Endothelial cell of umbilical vein (primary cell): ENCODE measurements at regions not wholly inside any gene's neighbourhood (a gene's known extent, or its start where the extent isn't known, plus 50 kb on each side); places are given as distances from the start of the nearest gene placed in this dataset.

Source experiments
- BruUV-seq: library from RNA; stranded (reverse); fragments of 400-500 nt; replicated peaks from 2 replicates; lab custom pipeline; 2021; lab: Mats Ljungman, UMichigan
- CTCF ChIA-PET: fragments of 300-600, 350-600 bp; sonication (Branson Sonifier 250); formaldehyde crosslinking; loops from one replicate; lab custom pipeline; 2021; ENCODE audit warnings: antibody characterized with exemption, inconsistent platforms; lab: Charles Lee
- POLR2A ChIA-PET: fragments of 300-600, 350-600 bp; sonication (Branson Sonifier 250); formaldehyde crosslinking; loops from one replicate; lab custom pipeline; 2021; ENCODE audit warnings: antibody characterized with exemption, inconsistent platforms; lab: Charles Lee
- DNase-seq: peaks from one replicate; pipeline ENCODE4 v3.0.0-alpha.2; 2011; ENCODE audit warnings: low read depth, low spot score
- FAIRE-seq: peaks from 2 replicates; lab custom pipeline; 2011; peaks lifted over from hg19 to GRCh38; lab: Jason Lieb, UNC
- H2AFZ ChIP-seq: 2 replicates; pipeline ENCODE4 v1.6.0; 2012; ENCODE audit warnings: low read depth, low read length, control low read depth, inconsistent platforms
- H3K27ac ChIP-seq: 2 replicates; pipeline ENCODE4 v1.5.1; 2011; ENCODE audit warnings: low read depth, mild to moderate bottlenecking, control low read depth, low read length, moderate library complexity; ENCODE audit not compliant: insufficient read depth
- H3K27me3 ChIP-seq, 2 experiments: 2 replicates each; pipeline versions ENCODE4 v1.6.0 to v1.6.1; 2011; ENCODE audit warnings: low read length in 2 of 2, mixed read lengths in 1 of 2; ENCODE audit not compliant: control insufficient read depth in 2 of 2, insufficient read depth in 2 of 2
- H3K36me3 ChIP-seq, 2 experiments: 2 replicates in 1 of 2; 3 replicates in 1 of 2; pipeline ENCODE4 v1.5.1; 2011; ENCODE audit warnings: low read length in 2 of 2, mild to moderate bottlenecking in 1 of 2, moderate library complexity in 1 of 2; ENCODE audit not compliant: control insufficient read depth in 2 of 2, insufficient read depth in 2 of 2; ENCODE audit errors: extremely low read depth in 1 of 2
- H3K4me1 ChIP-seq: 3 replicates; pipeline ENCODE4 v1.5.1; 2011; ENCODE audit warnings: mild to moderate bottlenecking, low read length; ENCODE audit not compliant: control insufficient read depth, insufficient read depth; ENCODE audit errors: extremely low read depth
- H3K4me2 ChIP-seq: 2 replicates; pipeline ENCODE4 v1.6.1; 2011; ENCODE audit warnings: low read length, control low read depth, mixed read lengths; ENCODE audit not compliant: insufficient read depth
- H3K4me3 ChIP-seq, 3 experiments: fragments of 200-600 bp in 1 of 3; sonication (generic), shearing (Covaris generic) in 1 of 3; replicated peaks in 1 of 3; 2 replicates each; pipeline ENCODE4 v1.5.1; 2011 to 2016; ENCODE audit warnings: control low read depth in 3 of 3, low read length in 3 of 3, mild to moderate bottlenecking in 2 of 3, inconsistent platforms in 1 of 3, low read depth in 1 of 3, moderate library complexity in 1 of 3; ENCODE audit not compliant: insufficient read depth in 1 of 3
- H3K79me2 ChIP-seq: 2 replicates; pipeline ENCODE4 v1.6.0; 2012; ENCODE audit warnings: low read length, inconsistent platforms; ENCODE audit not compliant: control insufficient read depth, insufficient read depth
- H3K9ac ChIP-seq: replicated peaks from 2 replicates; pipeline ENCODE3; 2011; ENCODE audit warnings: low read length, control low read depth; ENCODE audit not compliant: insufficient read depth; ENCODE audit errors: extremely low read depth
- H3K9me1 ChIP-seq: replicated peaks from 3 replicates; pipeline ENCODE4 v1.6.0; 2011; ENCODE audit warnings: mild to moderate bottlenecking, low read length; ENCODE audit not compliant: control insufficient read depth, insufficient read depth; ENCODE audit errors: extremely low read depth
- H3K9me3 ChIP-seq: replicated peaks from 2 replicates; pipeline ENCODE4 v1.5.1; 2012; ENCODE audit warnings: low read length, inconsistent platforms; ENCODE audit not compliant: control insufficient read depth, insufficient read depth
- H4K20me1 ChIP-seq: replicated peaks from 2 replicates; pipeline ENCODE3; 2011; ENCODE audit warnings: mild to moderate bottlenecking, low read length; ENCODE audit not compliant: control insufficient read depth, insufficient read depth; ENCODE audit errors: extremely low read depth
- EZH2 ChIP-seq: IDR thresholded peaks from 2 replicates; pipeline ENCODE4 v1.6.1; 2012; ENCODE audit warnings: borderline replicate concordance, low read depth, mild to moderate bottlenecking, moderate library complexity, low read length, inconsistent platforms; ENCODE audit not compliant: severe bottlenecking
- GATA2 ChIP-seq: IDR thresholded peaks from 2 replicates; pipeline ENCODE4 v1.7.0; 2011; ENCODE audit warnings: low read depth, mild to moderate bottlenecking, moderate library complexity, mixed read lengths, low read length; ENCODE audit not compliant: insufficient read length, insufficient read depth
- MYC ChIP-seq: IDR thresholded peaks from one replicate; pipeline ENCODE4 v1.6.1; 2011; ENCODE audit warnings: mild to moderate bottlenecking, low read depth, low read length
- POLR2A ChIP-seq: IDR thresholded peaks from 2 replicates; pipeline ENCODE4 v1.6.1; 2012; ENCODE audit warnings: low read depth, mild to moderate bottlenecking, control low read depth, low read length
- POLR2AphosphoS5 ChIP-seq: IDR thresholded peaks from 2 replicates; pipeline ENCODE4 v1.6.1; 2012; ENCODE audit warnings: low read depth, mild to moderate bottlenecking, control low read depth, low read length, moderate library complexity; ENCODE audit not compliant: insufficient read depth
- dilution Hi-C: fragments of 300-500 bp; cut with MboI; formaldehyde crosslinking; loops from one replicate; pipeline ENCODE4 v1.15.0; 2019; ENCODE audit warnings: low sequenced_read_pairs; ENCODE audit not compliant: extremely low pct_ligation_motif_present
- intact Hi-C: fragments of 100-400 bp; cut with micrococcal nuclease; formaldehyde crosslinking; loops from one replicate; pipeline ENCODE4 v1.10.0; 2022
- TF ChIP-seq, protein P1 (sequence below): IDR thresholded peaks from 2 replicates; pipeline ENCODE4 v1.6.1; 2011; ENCODE audit not compliant: insufficient read depth, insufficient read length

DNA sequence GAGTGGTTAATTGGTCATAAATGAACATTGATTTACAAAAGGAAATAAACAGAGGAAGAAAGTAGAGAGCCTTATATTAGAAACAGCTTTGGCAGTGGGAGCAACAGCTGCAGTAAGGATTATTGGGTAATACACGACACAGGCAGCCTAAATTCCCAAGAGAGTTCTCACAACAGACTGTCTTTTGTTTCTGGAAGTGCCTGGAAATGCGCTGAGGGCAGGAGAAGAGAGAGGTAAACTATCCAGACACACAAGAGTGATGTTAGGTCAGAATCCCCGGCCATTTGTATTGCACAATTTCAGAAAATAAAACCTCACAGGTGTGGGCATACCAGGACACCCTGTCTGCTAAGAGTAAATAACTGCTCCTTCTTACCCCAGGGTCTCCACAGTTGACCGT is 450.4 kb upstream of the CTNND2 start:
- FAIRE-seq (no peak), DNase-seq (no peak)
- no peak overlapping the region for H3K4me2 ChIP-seq
- ChIA-PET CTCF (no interaction called here), POLR2A (no interaction called here)
- H4K20me1 ChIP-seq, result no peaks in the 10 kb centered on the region
- H3K4me1 ChIP-seq, result no peaks in the 10 kb centered on the region
- no peaks in the 10 kb centered on the region for H3K36me3 ChIP-seq
- no peaks in the 10 kb centered on the region for H3K79me2 ChIP-seq
- H3K27ac ChIP-seq, result no peak overlapping the region
- H3K27me3 ChIP-seq, result no peaks in the 10 kb centered on the region
- TF ChIP-seq POLR2A (no peak), MYC (no peak), GATA2 (no peak), EZH2 (no peak)
- H3K9me3 ChIP-seq, result peaks cover 3% of the 10 kb centered on the region
- dilution Hi-C loops (no loop called here), intact Hi-C loops (no loop called here)
- no peaks in the 10 kb centered on the region for H3K9me1 ChIP-seq
- no peak overlapping the region for H3K4me3 ChIP-seq
- H3K9ac ChIP-seq, result no peak overlapping the region
- no peak overlapping the region for H2AFZ ChIP-seq
- no TSS peak for BruUV-seq

GRCh38 chr5:12343558-12343957 is 439.3 kb upstream of the CTNND2 start:
- CTCF ChIA-PET, result no interaction called here
- H3K9ac ChIP-seq, result no peak overlapping the region
- TF ChIP-seq POLR2A, result no peak
- TF ChIP-seq, protein P1, sequence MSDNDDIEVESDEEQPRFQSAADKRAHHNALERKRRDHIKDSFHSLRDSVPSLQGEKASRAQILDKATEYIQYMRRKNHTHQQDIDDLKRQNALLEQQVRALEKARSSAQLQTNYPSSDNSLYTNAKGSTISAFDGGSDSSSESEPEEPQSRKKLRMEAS, result no peak
- no peak for TF ChIP-seq POLR2AphosphoS5
- TF ChIP-seq GATA2, result no peak
- H3K9me3 ChIP-seq, result peaks cover 10% of the 10 kb centered on the region
- H3K79me2 ChIP-seq, result no peaks in the 10 kb centered on the region
- FAIRE-seq (no peak), DNase-seq (no peak)
- H3K9me1 ChIP-seq, result no peaks in the 10 kb centered on the region
- H3K4me1 ChIP-seq, result no peaks in the 10 kb centered on the region
- intact Hi-C loops (no loop called here), dilution Hi-C loops (no loop called here)
- no peak overlapping the region for H3K4me2 ChIP-seq
- H3K36me3 ChIP-seq, result no peaks in the 10 kb centered on the region
- POLR2A ChIA-PET, result no interaction called here
- no peak overlapping the region for H2AFZ ChIP-seq
- H3K27ac ChIP-seq, result no peak overlapping the region
- no TSS peak for BruUV-seq
- H3K27me3 ChIP-seq, result no peaks in the 10 kb centered on the region
- H4K20me1 ChIP-seq, result no peaks in the 10 kb centered on the region
- no peak overlapping the region for H3K4me3 ChIP-seq
